SU-DHL-6 (cell line): ENCODE measurements at regions not wholly inside any gene's neighbourhood (a gene's known extent, or its start where the extent isn't known, plus 50 kb on each side); places are given as distances from the start of the nearest gene placed in this dataset.

Experiments
- H2AFZ ChIP-seq: fragments of 200-600 bp; sonication (generic); 2 replicates; pipeline ENCODE4 v1.6.1; 2014; ENCODE audit warnings: low read depth, mild to moderate bottlenecking, moderate library complexity, mixed read lengths, antibody characterized with exemption, low read length; ENCODE audit not compliant: severe bottlenecking
- H3F3A ChIP-seq: fragments of 200-600 bp; shearing (Covaris generic); 2 replicates; pipeline ENCODE4 v1.6.0; 2016; ENCODE audit warnings: antibody characterized with exemption, mild to moderate bottlenecking; ENCODE audit not compliant: insufficient read depth
- H3K27ac ChIP-seq: fragments of 200-600 bp; sonication (generic); 2 replicates; pipeline ENCODE4 v1.5.1; 2016; ENCODE audit warnings: low read depth, mild to moderate bottlenecking, low read length, moderate library complexity, mixed read lengths
- H3K27me3 ChIP-seq: fragments of 200-600 bp; sonication (generic), shearing (Covaris generic); 2 replicates; pipeline ENCODE4 v1.6.0; 2014; ENCODE audit warnings: mild to moderate bottlenecking, low read length
- H3K36me3 ChIP-seq: fragments of 200-600 bp; sonication (generic); 2 replicates; pipeline ENCODE4 v1.6.1; 2014; ENCODE audit warnings: mild to moderate bottlenecking, low read length, mixed read lengths
- H3K4me2 ChIP-seq: fragments of 300-600, 200-600 bp; shearing (Covaris generic), sonication (generic); 2 replicates; pipeline ENCODE4 v1.6.0; 2014; ENCODE audit warnings: low read length, low read depth, mild to moderate bottlenecking; ENCODE audit not compliant: poor library complexity, severe bottlenecking
- H3K4me3 ChIP-seq: fragments of 200-600 bp; sonication (generic); 2 replicates; pipeline ENCODE4 v1.5.1; 2014; ENCODE audit warnings: antibody characterized with exemption, low read length, mild to moderate bottlenecking, mixed read lengths; ENCODE audit not compliant: insufficient read depth, poor library complexity, severe bottlenecking
- H3K79me2 ChIP-seq: fragments of 200-600 bp; sonication (generic); 2 replicates; pipeline ENCODE4 v1.6.1; 2014; ENCODE audit warnings: mild to moderate bottlenecking, low read length, moderate library complexity; ENCODE audit not compliant: insufficient read depth
- H3K9ac ChIP-seq: fragments of 200-600 bp; sonication (generic); 2 replicates; pipeline ENCODE4 v1.7.0; 2014; ENCODE audit warnings: mild to moderate bottlenecking, low read length
- H3K9me2 ChIP-seq: fragments of 200-600 bp; sonication (generic); replicated peaks from 2 replicates; pipeline ENCODE4 v1.6.1; 2014; ENCODE audit warnings: low read length; ENCODE audit not compliant: insufficient read depth
- H3K9me3 ChIP-seq: fragments of 200-600 bp; sonication (generic); 2 replicates; pipeline ENCODE4 v1.6.1; 2014; ENCODE audit warnings: low read length, mixed read lengths; ENCODE audit not compliant: insufficient read depth
- H4K20me1 ChIP-seq: fragments of 200-600 bp; sonication (generic); 2 replicates; pipeline ENCODE4 v1.6.1; 2014; ENCODE audit warnings: low read depth, mild to moderate bottlenecking, antibody characterized with exemption, low read length, moderate library complexity, mixed read lengths
- EZH2phosphoT487 ChIP-seq: fragments of 200-600 bp; sonication (generic), shearing (Covaris generic); conservative IDR thresholded peaks from 2 replicates; pipeline ENCODE4 v1.6.1; 2018; ENCODE audit warnings: mild to moderate bottlenecking, antibody characterized with exemption, low read length, moderate library complexity, mixed read lengths
- TF ChIP-seq, protein P1 (sequence below): fragments of 200-600 bp; sonication (generic); IDR thresholded peaks from one replicate; pipeline ENCODE4 v1.5.1; 2017; ENCODE audit warnings: antibody characterized with exemption, mild to moderate bottlenecking, low read length, moderate library complexity; ENCODE audit not compliant: insufficient read depth, poor library complexity, severe bottlenecking

DNA sequence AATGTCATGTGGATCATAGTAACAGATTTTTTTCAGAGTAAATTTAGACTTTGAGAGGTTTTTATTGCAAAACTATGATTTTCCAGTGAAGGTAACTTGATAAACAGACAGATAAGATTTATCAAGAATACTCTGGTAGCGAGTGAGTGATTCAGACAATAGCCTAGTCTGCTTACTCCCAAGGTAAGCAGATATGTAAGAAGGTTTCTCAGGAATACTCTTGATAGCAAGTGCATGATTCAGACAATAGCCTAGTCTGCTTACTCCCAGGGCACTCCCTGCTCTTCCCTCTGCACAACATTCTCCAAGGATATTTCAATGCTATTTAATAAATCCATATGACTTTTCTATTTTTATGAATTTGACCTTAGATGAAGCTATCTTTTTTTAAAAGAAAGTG, 1881.5 kb downstream of the EFNA5 start:
- Histone ChIP-seq H3K36me3 (no peaks in the 10 kb centered on the region), H3K4me3 (no peak overlapping the region), H3K27ac (no peak overlapping the region), H4K20me1 (no peaks in the 10 kb centered on the region), H3K9ac (no peak overlapping the region), H3K4me2 (no peak overlapping the region), H3F3A (no peaks in the 10 kb centered on the region), H2AFZ (no peak overlapping the region), H3K9me3 (no peaks in the 10 kb centered on the region), H3K9me2 (no peaks in the 10 kb centered on the region), H3K27me3 (no peaks in the 10 kb centered on the region), H3K79me2 (no peaks in the 10 kb centered on the region)
- TF ChIP-seq, protein P1, sequence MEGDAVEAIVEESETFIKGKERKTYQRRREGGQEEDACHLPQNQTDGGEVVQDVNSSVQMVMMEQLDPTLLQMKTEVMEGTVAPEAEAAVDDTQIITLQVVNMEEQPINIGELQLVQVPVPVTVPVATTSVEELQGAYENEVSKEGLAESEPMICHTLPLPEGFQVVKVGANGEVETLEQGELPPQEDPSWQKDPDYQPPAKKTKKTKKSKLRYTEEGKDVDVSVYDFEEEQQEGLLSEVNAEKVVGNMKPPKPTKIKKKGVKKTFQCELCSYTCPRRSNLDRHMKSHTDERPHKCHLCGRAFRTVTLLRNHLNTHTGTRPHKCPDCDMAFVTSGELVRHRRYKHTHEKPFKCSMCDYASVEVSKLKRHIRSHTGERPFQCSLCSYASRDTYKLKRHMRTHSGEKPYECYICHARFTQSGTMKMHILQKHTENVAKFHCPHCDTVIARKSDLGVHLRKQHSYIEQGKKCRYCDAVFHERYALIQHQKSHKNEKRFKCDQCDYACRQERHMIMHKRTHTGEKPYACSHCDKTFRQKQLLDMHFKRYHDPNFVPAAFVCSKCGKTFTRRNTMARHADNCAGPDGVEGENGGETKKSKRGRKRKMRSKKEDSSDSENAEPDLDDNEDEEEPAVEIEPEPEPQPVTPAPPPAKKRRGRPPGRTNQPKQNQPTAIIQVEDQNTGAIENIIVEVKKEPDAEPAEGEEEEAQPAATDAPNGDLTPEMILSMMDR, result no peak
- TF ChIP-seq EZH2phosphoT487, result no peak

DNA sequence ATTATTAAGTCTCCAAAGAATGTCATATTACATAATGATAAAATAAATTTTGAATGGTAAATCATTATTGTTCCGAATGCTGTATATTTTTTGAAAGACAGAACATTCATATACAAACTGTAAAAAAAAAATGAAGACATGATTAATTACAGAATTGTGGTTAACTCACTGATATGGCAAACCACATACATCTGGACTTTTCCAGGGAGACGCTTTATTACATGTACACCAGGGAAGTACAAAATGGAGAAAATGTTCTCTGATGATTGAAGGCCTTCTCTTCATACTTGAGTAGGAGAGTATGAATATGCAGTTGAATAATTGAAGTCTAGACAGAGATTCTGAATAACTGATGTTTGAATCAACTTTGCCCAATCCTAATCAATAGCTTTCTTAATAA, 1886.9 kb downstream of the EFNA5 start:
- TF ChIP-seq EZH2phosphoT487, result no peak
- TF ChIP-seq, protein P1, result no peak
- Histone ChIP-seq H4K20me1 (no peaks in the 10 kb centered on the region), H3K9ac (no peak overlapping the region), H3K27me3 (no peaks in the 10 kb centered on the region), H2AFZ (no peak overlapping the region), H3K4me3 (no peak overlapping the region), H3K4me2 (no peak overlapping the region), H3F3A (no peaks in the 10 kb centered on the region), H3K9me2 (no peaks in the 10 kb centered on the region), H3K27ac (no peak overlapping the region), H3K9me3 (no peaks in the 10 kb centered on the region), H3K36me3 (no peaks in the 10 kb centered on the region), H3K79me2 (no peaks in the 10 kb centered on the region)

DNA sequence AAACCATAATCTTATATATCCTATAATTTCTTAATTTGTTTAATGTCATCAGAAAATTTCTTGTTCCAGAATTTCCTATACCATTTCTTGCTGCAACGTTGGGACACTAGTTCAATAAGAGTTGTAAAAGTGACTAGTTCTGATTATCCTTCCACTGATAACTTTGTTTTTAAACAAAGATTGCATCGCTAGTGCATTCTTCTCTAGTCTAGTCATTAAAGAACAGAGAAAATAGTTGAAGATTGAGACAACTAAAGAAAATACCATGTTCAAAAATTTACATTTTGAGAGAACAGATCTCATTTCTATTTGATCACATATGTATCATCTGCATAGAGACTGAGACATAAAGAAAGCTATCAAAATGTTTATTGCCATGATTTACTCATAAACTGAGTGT, 1888.2 kb downstream of the EFNA5 start:
- Histone ChIP-seq H3K27ac (no peak overlapping the region), H3K4me3 (no peak overlapping the region), H3K79me2 (no peaks in the 10 kb centered on the region), H3K9me2 (no peaks in the 10 kb centered on the region), H3K4me2 (no peak overlapping the region), H3K9me3 (no peaks in the 10 kb centered on the region), H3K9ac (no peak overlapping the region), H3K36me3 (no peaks in the 10 kb centered on the region), H3K27me3 (no peaks in the 10 kb centered on the region), H4K20me1 (no peaks in the 10 kb centered on the region), H3F3A (no peaks in the 10 kb centered on the region), H2AFZ (no peak overlapping the region)
- TF ChIP-seq EZH2phosphoT487, result no peak
- TF ChIP-seq, protein P1, result no peak
